Small intestine (tissue), 7 donors: ENCODE measurements at regions not wholly inside any gene's neighbourhood (a gene's known extent, or its start where the extent isn't known, plus 50 kb on each side); places are given as distances from the start of the nearest gene placed in this dataset.

Experiments
- DNase-seq, 2 donors: peaks; one replicate each; pipeline versions ENCODE4 v3.0.0 to v3.0.0-alpha.2; 2013
- FAIRE-seq: peaks from 2 replicates; lab custom pipeline; 2012; peaks lifted over from hg19 to GRCh38; lab: Jason Lieb, UNC
- H3K27ac ChIP-seq, 3 donors: one replicate each; pipeline ENCODE4 v1.5.1; 2013; ENCODE audit warnings: low read length in 2 of 3, mild to moderate bottlenecking in 2 of 3, control low read depth in 1 of 3, inconsistent platforms in 1 of 3, low read depth in 1 of 3, moderate library complexity in 1 of 3
- H3K27me3 ChIP-seq, 3 donors: one replicate each; pipeline ENCODE4 v1.6.1; 2013; ENCODE audit warnings: low read length in 3 of 3, inconsistent platforms in 1 of 3; ENCODE audit not compliant: control insufficient read depth in 3 of 3, insufficient read depth in 3 of 3
- H3K36me3 ChIP-seq, 3 donors: one replicate each; pipeline ENCODE4 v1.6.1; 2013; ENCODE audit warnings: low read length in 3 of 3, inconsistent platforms in 1 of 3, low read depth in 1 of 3, mild to moderate bottlenecking in 1 of 3, moderate library complexity in 1 of 3; ENCODE audit not compliant: control insufficient read depth in 3 of 3, insufficient read depth in 2 of 3
- H3K4me1 ChIP-seq, 3 donors: one replicate each; pipeline ENCODE4 v1.6.1; 2013; ENCODE audit warnings: low read length in 2 of 3, inconsistent platforms in 1 of 3, low read depth in 1 of 3, mild to moderate bottlenecking in 1 of 3, moderate library complexity in 1 of 3; ENCODE audit not compliant: control insufficient read depth in 3 of 3, insufficient read depth in 2 of 3
- H3K4me3 ChIP-seq, 3 donors: one replicate each; pipeline ENCODE4 v1.5.1; 2013; ENCODE audit warnings: low read length in 3 of 3, control low read depth in 1 of 3, inconsistent platforms in 1 of 3, low read depth in 1 of 3, mild to moderate bottlenecking in 1 of 3, moderate library complexity in 1 of 3
- H3K9me3 ChIP-seq, 2 donors: one replicate each; pipeline ENCODE4 v1.6.1; 2013; ENCODE audit warnings: low read depth in 1 of 2, low read length in 1 of 2; ENCODE audit not compliant: control insufficient read depth in 2 of 2, insufficient read depth in 1 of 2
- WGBS, 3 donors: extraction: QIAGEN DNeasy Blood & Tissue Kit; methylation state at CpG; one replicate each; pipeline ENCODE4 v1.1.7; 2013; 5-methylcytosine and 5-hydroxymethylcytosine counted together
- donor health status: healthy with polysubstance abuse.
- donor health status: control.
- donor health status: control.
- donor health status: Bipolar disorder and iron deficiency.
- donor health status: healthy.

DNA sequence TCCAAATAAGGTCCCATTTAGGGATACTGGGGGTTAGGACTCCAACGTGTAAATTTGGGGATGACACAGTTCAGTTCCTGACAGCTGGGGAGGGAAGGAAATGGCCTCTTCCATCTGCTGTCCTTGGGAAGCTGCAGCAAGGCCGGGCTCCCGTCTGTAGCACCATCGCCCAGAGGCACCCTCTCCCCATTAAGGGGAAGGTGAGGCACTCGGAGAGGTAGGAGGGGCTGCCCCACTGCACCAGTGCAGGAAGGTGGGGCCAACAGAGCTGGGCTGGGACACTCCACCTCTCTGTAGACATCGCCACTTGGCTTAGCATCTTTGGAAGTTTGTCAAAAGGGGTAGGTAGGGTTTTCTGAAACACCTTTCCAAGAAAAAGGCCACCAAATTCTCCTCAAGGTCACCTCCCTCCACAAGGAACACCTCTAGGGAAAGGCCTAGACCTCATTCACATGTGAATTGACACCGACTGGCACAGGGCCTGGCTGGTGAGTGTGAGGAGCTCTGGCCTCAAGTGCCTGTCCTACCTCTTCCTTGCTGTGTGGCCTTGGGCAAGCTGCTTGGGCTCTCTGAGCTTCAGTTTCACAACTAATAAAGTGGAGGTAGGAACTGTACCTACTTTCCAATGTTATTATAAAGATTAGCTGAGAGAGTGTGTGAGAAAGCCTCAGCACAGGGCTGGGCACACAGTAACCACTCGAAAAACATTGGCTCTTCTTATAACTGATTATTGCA, 75.0 kb upstream of the NEURL1B start:
- 77 to 83% (median 82%) methylated on average over 8 of the region's 8 CpGs for WGBS, 3 donors
- FAIRE-seq, result no peak
- no peak overlapping the region for H3K27ac ChIP-seq

GRCh38 chr5:172565455-172565854, 75.6 kb upstream of the NEURL1B start:
- WGBS, 3 donors, result 55 to 74% (median 68%) methylated on average over 8 of the region's 8 CpGs
- Histone ChIP-seq H3K36me3 (no peaks in the 10 kb centered on the region), H3K4me3 (no peak overlapping the region), H3K4me1 (peaks cover 0 to 31% (median 0%) of the 10 kb centered on the region in 3 donors), H3K27me3 (no peaks in the 10 kb centered on the region), H3K27ac (peak overlapping the region in 1 of 3 donors; percentile 25), H3K9me3 (no peaks in the 10 kb centered on the region)
- DNase-seq (peak in 1 of 2 donors; percentile 89), FAIRE-seq (no peak)

More for the DNA sequence above, 75.0 kb upstream of the NEURL1B start:
- DNase-seq, result no peak
- H3K4me1 ChIP-seq, result peaks cover 0 to 32% (median 0%) of the 10 kb centered on the region in 3 donors
- H3K9me3 ChIP-seq, result no peaks in the 10 kb centered on the region
- no peak overlapping the region for H3K4me3 ChIP-seq
- H3K36me3 ChIP-seq, result no peaks in the 10 kb centered on the region
- H3K27me3 ChIP-seq, result no peaks in the 10 kb centered on the region

GRCh38 chr5:172564883-172565282, 76.2 kb upstream of the NEURL1B start:
- no peaks in the 10 kb centered on the region for H3K9me3 ChIP-seq
- peaks cover 0 to 25% (median 0%) of the 10 kb centered on the region in 3 donors for H3K4me1 ChIP-seq
- H3K27me3 ChIP-seq, result no peaks in the 10 kb centered on the region
- no peak overlapping the region for H3K4me3 ChIP-seq
- FAIRE-seq (no peak), DNase-seq (no peak)
- 75 to 87% (median 82%) methylated on average over 4 of the region's 4 CpGs for WGBS, 3 donors
- H3K36me3 ChIP-seq, result no peaks in the 10 kb centered on the region
- H3K27ac ChIP-seq, result peak overlapping the region in 1 of 3 donors; percentile 25

DNA sequence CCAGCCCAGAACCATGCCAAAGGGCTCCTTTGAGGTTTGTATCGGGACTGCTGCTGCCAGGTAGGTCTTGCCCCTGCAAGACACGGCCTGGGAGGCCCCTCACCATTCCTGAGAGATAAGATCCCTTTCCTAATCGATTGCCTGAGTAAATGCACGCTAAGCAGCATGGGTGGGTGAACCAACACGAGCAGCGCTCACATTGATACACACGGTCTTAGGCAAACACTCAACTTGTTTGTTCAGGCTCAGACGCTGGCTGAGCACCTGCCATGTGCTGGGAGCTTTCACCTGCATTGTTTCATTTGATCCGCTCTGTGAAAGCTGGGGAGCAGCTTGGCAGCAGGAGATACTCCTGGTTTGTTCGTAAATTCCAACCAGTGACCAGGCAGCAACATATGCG, 76.9 kb upstream of the NEURL1B start:
- FAIRE-seq, result no peak

DNA sequence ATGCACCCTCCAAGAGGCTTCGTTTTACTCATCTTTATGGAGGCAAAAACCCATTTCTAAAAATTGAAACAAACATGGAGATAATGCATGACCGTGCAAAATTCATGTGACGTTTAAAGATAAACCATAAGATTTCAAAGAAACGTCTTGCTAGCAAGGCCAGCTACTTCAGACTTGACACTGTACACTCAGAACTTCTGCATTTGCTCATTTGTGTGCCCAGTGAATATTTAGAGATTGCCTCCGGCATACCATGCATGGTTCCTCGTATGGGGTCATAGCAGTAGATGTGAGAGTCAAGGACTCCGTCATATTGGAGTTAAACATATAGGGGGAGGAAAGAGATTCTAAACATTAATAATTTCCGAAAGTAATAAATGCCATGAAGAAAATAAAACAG, 78.6 kb upstream of the NEURL1B start:
- Histone ChIP-seq H3K27ac (no peak overlapping the region), H3K27me3 (no peaks in the 10 kb centered on the region), H3K9me3 (no peaks in the 10 kb centered on the region), H3K4me3 (no peak overlapping the region), H3K36me3 (no peaks in the 10 kb centered on the region), H3K4me1 (peaks cover 0 to 33% (median 0%) of the 10 kb centered on the region in 3 donors)
- DNase-seq, result no peak
- no peak for FAIRE-seq
- WGBS, 3 donors, result 84 to 91% (median 88%) methylated on average over 8 of the region's 8 CpGs

More for the DNA sequence above, 76.9 kb upstream of the NEURL1B start:
- H3K4me1 ChIP-seq, result peaks cover 0 to 21% (median 0%) of the 10 kb centered on the region in 3 donors
- DNase-seq, result peak; percentile 54 to 74
- no peaks in the 10 kb centered on the region for H3K27me3 ChIP-seq
- no peak overlapping the region for H3K4me3 ChIP-seq
- peak overlapping the region in 1 of 3 donors; percentile 25 for H3K27ac ChIP-seq
- no peaks in the 10 kb centered on the region for H3K9me3 ChIP-seq
- no peaks in the 10 kb centered on the region for H3K36me3 ChIP-seq
- WGBS, 3 donors, result 8 to 59% (median 31%) methylated on average over 11 of the region's 11 CpGs

GRCh38 chr5:172561151-172561550, 79.9 kb upstream of the NEURL1B start:
- Histone ChIP-seq H3K9me3 (no peaks in the 10 kb centered on the region), H3K27ac (no peak overlapping the region), H3K4me3 (no peak overlapping the region), H3K27me3 (no peaks in the 10 kb centered on the region), H3K36me3 (no peaks in the 10 kb centered on the region), H3K4me1 (peaks cover 0 to 39% (median 2%) of the 10 kb centered on the region in 3 donors)
- DNase-seq (no peak), FAIRE-seq (no peak)
- WGBS, 3 donors, result 82 to 85% (median 85%) methylated on average over 3 of the region's 3 CpGs

- FAIRE-seq, result no peak
- peak in 1 of 2 donors; percentile 29 for DNase-seq
- WGBS, 3 donors, result 76 to 88% (median 81%) methylated on average over 22 to 23 of the region's 23 CpGs
- H3K27me3 ChIP-seq, result no peaks in the 10 kb centered on the region
- peak overlapping the region in 2 of 3 donors; percentile 61 to 62 for H3K27ac ChIP-seq
- H3K9me3 ChIP-seq, result no peaks in the 10 kb centered on the region
- peaks cover 0 to 22% (median 2%) of the 10 kb centered on the region in 3 donors for H3K4me1 ChIP-seq
- no peaks in the 10 kb centered on the region for H3K36me3 ChIP-seq
- H3K4me3 ChIP-seq, result no peak overlapping the region
These were observed 81.8 kb upstream of the NEURL1B start for GRCh38 chr5:172559004-172559932.
